Fibroblast of the aortic adventitia (primary cell): ENCODE measurements at regions not wholly inside any gene's neighbourhood (a gene's known extent, or its start where the extent isn't known, plus 50 kb on each side); places are given as distances from the start of the nearest gene placed in this dataset.

ENCODE experiments used
- DNase-seq: peaks from one replicate; pipeline ENCODE4 v3.0.0-alpha.2; 2010; ENCODE audit warnings: low read depth
- H3K4me3 ChIP-seq: 2 replicates; pipeline ENCODE4 v1.5.1; 2011; ENCODE audit warnings: low read depth, mild to moderate bottlenecking, control low read depth, low read length, moderate library complexity
- CTCF ChIP-seq: IDR thresholded peaks from 2 replicates; pipeline ENCODE4 v1.5.1; 2011; ENCODE audit warnings: mild to moderate bottlenecking, low read length, control low read depth, inconsistent platforms; ENCODE audit not compliant: insufficient read depth

GRCh38 chr20:40768105-40768504 is 79.1 kb upstream of the MAFB start:
- TF ChIP-seq CTCF = no peak
- no peak for DNase-seq
- no peak overlapping the region for H3K4me3 ChIP-seq

GRCh38 chr20:40769677-40770285 is 80.7 kb upstream of the MAFB start:
- no peak overlapping the region for H3K4me3 ChIP-seq
- no peak for DNase-seq
- no peak for TF ChIP-seq CTCF

GRCh38 chr20:40770564-40771307 is 81.7 kb upstream of the MAFB start:
- no peak for TF ChIP-seq CTCF

GRCh38 chr20:40771308-40771610 is 82.2 kb upstream of the MAFB start:
- TF ChIP-seq CTCF = no peak
- no peak overlapping the region for H3K4me3 ChIP-seq
- no peak for DNase-seq

More at GRCh38 chr20:40770564-40771307, 81.7 kb upstream of the MAFB start:
- DNase-seq = no peak
- no peak overlapping the region for H3K4me3 ChIP-seq

GRCh38 chr20:40771848-40772511 is 82.9 kb upstream of the MAFB start:
- no peak for DNase-seq
- TF ChIP-seq CTCF = no peak
- no peak overlapping the region for H3K4me3 ChIP-seq

- DNase-seq = no peak
- no peak for TF ChIP-seq CTCF
- no peak overlapping the region for H3K4me3 ChIP-seq
Observed at GRCh38 chr20:40773376-40773775, 84.3 kb upstream of the MAFB start.
